ENCODE measurements at regions not wholly inside any gene's neighbourhood (a gene's known extent, or its start where the extent isn't known, plus 50 kb on each side); places are given as distances from the start of the nearest gene placed in this dataset.

DNA sequence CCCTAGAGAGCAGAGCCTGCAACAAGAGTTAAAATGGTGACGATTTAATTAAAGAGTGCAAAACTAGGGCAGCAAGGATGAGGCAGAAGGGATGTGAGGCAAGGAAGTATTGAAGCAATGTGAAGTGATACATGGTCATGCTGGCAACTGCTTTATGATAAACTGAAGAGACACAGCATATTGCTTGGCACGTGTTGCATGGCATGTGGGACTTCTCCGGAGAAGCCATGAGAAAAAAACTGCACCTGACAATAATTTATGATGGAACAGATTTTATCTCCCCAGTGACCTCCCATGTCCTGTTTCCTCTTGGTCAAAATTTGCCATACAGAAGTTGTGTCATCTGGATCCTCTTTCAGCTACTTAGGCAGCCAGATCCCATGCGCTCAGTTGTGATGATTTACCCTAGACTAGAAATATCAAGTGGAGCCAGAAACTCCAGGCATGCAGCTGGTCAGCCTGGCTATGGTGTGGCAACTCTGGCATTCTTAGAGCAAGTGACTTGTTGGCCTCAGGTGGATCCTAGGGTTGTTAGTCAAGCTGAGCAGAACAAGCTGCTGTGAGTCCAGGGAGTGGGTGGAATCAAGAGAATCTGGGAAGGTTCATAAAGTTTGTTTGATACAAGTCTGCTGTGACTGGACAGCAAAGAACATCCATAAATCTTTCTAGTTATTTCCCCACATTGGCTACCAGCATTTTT, 611.4 kb upstream of the USP24 start (continued):
- TF ChIP-seq, protein P1, sequence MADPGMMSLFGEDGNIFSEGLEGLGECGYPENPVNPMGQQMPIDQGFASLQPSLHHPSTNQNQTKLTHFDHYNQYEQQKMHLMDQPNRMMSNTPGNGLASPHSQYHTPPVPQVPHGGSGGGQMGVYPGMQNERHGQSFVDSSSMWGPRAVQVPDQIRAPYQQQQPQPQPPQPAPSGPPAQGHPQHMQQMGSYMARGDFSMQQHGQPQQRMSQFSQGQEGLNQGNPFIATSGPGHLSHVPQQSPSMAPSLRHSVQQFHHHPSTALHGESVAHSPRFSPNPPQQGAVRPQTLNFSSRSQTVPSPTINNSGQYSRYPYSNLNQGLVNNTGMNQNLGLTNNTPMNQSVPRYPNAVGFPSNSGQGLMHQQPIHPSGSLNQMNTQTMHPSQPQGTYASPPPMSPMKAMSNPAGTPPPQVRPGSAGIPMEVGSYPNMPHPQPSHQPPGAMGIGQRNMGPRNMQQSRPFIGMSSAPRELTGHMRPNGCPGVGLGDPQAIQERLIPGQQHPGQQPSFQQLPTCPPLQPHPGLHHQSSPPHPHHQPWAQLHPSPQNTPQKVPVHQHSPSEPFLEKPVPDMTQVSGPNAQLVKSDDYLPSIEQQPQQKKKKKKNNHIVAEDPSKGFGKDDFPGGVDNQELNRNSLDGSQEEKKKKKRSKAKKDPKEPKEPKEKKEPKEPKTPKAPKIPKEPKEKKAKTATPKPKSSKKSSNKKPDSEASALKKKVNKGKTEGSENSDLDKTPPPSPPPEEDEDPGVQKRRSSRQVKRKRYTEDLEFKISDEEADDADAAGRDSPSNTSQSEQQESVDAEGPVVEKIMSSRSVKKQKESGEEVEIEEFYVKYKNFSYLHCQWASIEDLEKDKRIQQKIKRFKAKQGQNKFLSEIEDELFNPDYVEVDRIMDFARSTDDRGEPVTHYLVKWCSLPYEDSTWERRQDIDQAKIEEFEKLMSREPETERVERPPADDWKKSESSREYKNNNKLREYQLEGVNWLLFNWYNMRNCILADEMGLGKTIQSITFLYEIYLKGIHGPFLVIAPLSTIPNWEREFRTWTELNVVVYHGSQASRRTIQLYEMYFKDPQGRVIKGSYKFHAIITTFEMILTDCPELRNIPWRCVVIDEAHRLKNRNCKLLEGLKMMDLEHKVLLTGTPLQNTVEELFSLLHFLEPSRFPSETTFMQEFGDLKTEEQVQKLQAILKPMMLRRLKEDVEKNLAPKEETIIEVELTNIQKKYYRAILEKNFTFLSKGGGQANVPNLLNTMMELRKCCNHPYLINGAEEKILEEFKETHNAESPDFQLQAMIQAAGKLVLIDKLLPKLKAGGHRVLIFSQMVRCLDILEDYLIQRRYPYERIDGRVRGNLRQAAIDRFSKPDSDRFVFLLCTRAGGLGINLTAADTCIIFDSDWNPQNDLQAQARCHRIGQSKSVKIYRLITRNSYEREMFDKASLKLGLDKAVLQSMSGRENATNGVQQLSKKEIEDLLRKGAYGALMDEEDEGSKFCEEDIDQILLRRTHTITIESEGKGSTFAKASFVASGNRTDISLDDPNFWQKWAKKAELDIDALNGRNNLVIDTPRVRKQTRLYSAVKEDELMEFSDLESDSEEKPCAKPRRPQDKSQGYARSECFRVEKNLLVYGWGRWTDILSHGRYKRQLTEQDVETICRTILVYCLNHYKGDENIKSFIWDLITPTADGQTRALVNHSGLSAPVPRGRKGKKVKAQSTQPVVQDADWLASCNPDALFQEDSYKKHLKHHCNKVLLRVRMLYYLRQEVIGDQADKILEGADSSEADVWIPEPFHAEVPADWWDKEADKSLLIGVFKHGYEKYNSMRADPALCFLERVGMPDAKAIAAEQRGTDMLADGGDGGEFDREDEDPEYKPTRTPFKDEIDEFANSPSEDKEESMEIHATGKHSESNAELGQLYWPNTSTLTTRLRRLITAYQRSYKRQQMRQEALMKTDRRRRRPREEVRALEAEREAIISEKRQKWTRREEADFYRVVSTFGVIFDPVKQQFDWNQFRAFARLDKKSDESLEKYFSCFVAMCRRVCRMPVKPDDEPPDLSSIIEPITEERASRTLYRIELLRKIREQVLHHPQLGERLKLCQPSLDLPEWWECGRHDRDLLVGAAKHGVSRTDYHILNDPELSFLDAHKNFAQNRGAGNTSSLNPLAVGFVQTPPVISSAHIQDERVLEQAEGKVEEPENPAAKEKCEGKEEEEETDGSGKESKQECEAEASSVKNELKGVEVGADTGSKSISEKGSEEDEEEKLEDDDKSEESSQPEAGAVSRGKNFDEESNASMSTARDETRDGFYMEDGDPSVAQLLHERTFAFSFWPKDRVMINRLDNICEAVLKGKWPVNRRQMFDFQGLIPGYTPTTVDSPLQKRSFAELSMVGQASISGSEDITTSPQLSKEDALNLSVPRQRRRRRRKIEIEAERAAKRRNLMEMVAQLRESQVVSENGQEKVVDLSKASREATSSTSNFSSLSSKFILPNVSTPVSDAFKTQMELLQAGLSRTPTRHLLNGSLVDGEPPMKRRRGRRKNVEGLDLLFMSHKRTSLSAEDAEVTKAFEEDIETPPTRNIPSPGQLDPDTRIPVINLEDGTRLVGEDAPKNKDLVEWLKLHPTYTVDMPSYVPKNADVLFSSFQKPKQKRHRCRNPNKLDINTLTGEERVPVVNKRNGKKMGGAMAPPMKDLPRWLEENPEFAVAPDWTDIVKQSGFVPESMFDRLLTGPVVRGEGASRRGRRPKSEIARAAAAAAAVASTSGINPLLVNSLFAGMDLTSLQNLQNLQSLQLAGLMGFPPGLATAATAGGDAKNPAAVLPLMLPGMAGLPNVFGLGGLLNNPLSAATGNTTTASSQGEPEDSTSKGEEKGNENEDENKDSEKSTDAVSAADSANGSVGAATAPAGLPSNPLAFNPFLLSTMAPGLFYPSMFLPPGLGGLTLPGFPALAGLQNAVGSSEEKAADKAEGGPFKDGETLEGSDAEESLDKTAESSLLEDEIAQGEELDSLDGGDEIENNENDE (IDR thresholded peaks at IDR 0.05; ENCODE audit: insufficient replicate concordance, low read length): no peak
- TF ChIP-seq SUZ12 (IDR thresholded peaks at IDR 0.05; ENCODE audit: low read length): no peak
